Glomerular endothelial cell (primary cell): ENCODE measurements at regions not wholly inside any gene's neighbourhood (a gene's known extent, or its start where the extent isn't known, plus 50 kb on each side); places are given as distances from the start of the nearest gene placed in this dataset.
"Not testable (repeated sequence)": the region's sequence is repeated elsewhere in the genome, so short reads cannot be mapped to it uniquely, and the experiment has no call there.

Experiments used
- DNase-seq: peaks from one replicate; pipeline ENCODE4 v3.0.0-alpha.2; 2011; ENCODE audit warnings: low read depth, low spot score; ENCODE audit errors: extremely low read depth

- no peak for DNase-seq
Observed at GRCh38 chr21:25489673-25490072, 117.6 kb downstream of the MRPL39 start.

DNA sequence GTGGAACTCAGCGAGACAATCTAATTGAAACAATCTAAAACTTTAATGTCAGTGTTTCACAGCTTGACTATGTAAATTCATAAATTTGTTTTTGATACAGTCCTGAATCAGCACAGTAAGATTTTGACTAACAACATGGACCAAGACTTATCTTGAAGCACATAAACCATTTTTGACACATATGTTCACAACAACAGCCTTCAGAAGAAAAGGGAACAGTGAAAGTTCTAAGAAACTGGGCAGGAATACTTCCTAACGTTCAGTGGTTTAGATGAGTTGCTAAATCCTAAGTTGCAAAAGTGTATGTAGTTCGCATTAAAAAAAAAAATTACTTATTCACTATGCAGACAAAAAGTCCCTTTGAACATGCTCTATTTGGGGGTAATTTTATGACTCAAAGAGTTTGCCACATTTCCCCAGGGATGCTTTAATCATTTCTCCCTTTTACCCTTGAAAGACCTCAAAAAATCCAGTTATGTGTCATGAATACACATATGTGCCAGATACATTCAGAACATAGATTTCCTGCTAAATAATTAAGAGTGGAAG is 120.2 kb downstream of the MRPL39 start:
- no peak for DNase-seq

- DNase-seq: no peak
Observed at GRCh38 chr21:25485914-25486313, 121.4 kb downstream of the MRPL39 start.

DNA sequence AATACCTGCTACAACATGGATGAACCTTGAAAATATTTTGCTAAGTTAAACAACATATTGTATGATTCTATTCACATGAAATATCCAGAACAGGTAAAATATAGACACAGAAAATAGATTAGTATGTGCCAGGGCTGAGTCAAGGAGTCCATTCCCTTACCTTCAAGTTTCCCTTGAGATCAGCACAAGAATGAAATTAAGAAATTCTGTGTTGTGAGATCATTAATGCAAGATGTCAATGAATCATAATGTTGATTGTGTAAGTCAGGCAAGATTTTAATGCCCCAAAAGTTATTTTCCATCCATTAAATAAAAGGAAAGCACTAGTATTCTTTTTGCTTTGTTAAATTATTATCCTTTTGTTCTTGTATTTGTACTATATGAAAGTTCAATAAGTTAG is 139.4 kb downstream of the MRPL39 start:
- no peak for DNase-seq

DNA sequence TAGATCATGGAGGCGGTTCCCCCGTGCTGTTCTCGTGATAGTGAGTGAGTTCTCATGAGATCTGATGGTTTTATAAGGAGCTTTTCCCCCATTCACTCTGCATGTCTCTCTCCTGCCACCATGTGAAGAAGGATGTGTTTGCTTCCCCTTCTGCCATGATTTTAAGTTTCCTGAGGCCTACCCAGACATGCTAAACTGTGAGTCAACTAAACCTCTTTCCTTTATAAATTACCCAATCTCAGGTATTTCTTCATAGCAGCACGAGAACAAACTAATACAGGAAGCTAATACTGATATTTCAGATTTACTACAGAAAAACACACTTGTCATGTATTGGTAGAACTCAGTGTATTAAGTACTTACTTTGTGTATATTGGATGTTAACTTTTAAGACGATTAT is 140.2 kb downstream of the MRPL39 start:
- DNase-seq: not testable (repeated sequence)

- DNase-seq: no peak
Observed at GRCh38 chr21:25466470-25466869, 140.8 kb downstream of the MRPL39 start.

GRCh38 chr21:25465263-25465662 is 142.0 kb downstream of the MRPL39 start:
- DNase-seq: no peak

DNA sequence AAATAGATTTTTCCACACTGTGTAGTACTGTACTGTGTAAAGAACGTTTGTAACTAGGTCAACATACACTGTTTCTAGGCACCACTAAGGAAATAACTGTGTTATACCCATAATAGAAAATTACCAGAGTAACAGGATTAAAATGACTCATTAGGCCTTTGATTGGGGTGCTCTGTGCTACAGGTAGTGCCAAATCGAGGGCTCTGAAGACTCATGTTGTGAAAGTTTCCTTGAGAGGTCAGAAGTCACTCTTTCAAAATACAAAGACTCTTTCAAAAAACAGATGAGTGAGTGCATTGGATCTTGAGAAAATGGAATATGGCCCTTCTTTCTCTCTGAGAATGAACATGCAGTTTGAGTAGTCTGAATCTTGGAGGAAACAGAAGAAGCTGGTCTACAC is 143.0 kb downstream of the MRPL39 start:
- no peak for DNase-seq

GRCh38 chr21:25462517-25462971 is 144.7 kb downstream of the MRPL39 start:
- DNase-seq: no peak

DNA sequence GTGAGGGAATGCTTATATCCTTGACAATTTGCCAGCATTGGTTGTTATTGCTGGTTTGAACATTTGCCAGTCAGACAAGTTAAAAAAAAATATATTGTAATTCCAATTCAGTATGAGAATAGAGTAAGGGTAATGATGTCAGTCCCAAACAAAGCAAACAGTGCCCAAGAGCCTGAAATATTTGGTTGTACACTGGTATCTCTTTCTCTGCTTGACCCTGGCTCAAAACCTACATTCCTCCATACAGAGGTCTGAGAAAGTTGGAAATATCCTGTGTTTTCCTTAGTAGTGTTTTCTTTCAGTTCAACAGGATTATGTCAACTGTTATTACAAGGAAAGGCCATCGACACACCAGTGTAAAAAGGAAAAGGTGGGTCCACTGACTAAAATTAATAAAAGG is 145.6 kb downstream of the MRPL39 start:
- DNase-seq: no peak

- DNase-seq: no peak
Observed at GRCh38 chr21:25459993-25460392, 147.3 kb downstream of the MRPL39 start.

DNA sequence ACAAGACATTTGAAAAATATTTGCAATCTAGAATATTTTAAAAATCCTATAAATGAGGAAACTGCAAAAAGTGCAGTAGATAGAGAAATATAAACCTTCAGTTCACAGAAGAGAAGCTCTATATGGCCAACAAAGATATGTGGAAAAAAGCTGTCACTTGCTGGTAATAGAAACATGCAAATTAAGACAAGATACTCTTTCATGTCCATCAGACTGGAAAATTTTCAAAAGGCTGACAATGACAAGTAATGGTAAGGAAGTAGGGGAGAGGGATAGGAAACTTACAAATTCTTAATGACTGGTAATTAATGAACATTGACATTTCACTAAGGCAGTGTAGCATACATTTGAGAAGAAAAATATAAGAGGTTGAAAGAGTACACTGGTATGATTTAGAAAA is 147.9 kb downstream of the MRPL39 start:
- DNase-seq: no peak

- DNase-seq: no peak
Observed at GRCh38 chr21:25458484-25458883, 148.8 kb downstream of the MRPL39 start.

- DNase-seq: no peak
Observed at GRCh38 chr21:25457946-25458345, 149.3 kb downstream of the MRPL39 start.

GRCh38 chr21:25457411-25457810 is 149.9 kb downstream of the MRPL39 start:
- DNase-seq: no peak

GRCh38 chr21:25456672-25457071 is 150.6 kb downstream of the MRPL39 start:
- DNase-seq: no peak

DNA sequence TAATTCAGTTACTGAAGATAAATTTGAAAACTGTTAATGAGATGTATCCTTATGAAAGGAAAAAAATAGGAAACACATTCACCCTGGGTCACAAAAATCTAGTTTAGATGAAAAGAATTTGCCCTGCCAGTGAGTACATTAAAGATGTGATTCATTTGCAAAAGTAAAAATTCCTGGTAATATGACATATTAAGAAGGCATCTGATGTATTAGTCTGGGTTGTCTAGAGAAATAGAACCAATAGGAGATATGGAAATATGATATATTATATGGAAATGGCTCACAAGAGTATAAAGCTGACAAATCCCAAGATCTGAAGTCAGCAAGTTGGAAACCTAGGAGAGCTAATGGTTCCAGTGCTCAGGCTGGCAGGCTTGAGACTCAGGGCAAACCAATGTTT is 153.8 kb downstream of the MRPL39 start:
- DNase-seq: no peak

GRCh38 chr21:25449950-25450349 is 157.3 kb downstream of the MRPL39 start:
- DNase-seq: no peak

DNA sequence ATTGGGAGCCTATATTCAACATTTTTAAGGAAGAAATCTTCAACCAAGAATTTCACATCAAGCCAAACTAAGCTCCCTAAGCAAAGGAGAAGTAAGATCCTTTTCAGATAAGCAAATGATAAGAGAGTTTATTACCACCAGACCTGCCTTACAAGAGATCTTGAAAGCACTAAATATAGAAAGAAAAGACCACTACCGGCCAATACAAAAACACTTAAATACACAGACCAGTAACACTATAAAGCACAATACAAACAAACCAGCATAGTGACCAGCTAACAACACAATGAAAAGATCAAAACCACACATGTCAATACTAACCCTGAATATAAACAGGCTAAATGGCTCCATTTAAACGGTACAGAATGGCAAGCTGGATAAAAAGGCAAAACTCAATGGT is 165.4 kb downstream of the MRPL39 start:
- DNase-seq: no peak

DNA sequence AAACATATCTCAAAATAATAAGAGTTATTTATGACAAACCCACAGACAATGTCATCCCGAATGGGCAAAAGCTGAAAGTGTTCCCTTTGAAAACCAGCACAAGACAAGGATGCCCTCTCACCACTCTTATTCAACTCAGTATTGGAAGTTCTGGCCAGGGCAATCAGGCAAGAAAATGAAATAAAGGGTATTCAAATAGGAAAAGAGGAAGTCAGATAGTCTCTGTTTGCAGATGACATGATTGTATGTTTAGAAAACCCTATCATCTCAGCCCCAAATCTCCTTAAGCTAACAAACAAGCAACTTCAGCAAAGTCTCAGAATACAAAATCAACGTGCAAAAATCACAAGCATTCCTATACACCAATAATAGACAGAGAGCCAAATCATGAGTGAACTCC is 169.8 kb downstream of the MRPL39 start:
- not testable (repeated sequence) for DNase-seq

- no peak for DNase-seq
Observed at GRCh38 chr21:25428537-25428936, 178.7 kb downstream of the MRPL39 start.

DNA sequence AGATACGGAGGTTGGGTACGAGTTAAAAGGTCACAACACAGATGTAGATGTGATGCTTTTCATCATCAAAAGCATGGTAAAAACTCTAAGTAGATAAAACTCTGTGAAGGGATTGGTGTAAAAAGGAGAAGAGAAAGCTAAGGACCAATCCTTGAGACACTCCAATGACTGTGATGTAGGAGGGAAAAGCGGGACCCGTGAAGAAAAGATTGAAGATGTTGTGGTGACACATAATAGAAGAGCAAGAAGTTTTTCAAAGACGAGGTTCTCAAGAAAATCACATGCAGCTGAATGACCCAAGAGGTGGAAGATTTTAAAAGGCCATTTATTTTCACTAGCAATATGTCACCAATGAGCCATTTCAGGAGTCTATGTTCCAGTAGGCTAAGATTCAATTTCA is 179.5 kb downstream of the MRPL39 start:
- no peak for DNase-seq

- DNase-seq: no peak
Observed at GRCh38 chr21:25426580-25426979, 180.7 kb downstream of the MRPL39 start.
